Panc1 (cell line): ENCODE measurements at regions not wholly inside any gene's neighbourhood (a gene's known extent, or its start where the extent isn't known, plus 50 kb on each side); places are given as distances from the start of the nearest gene placed in this dataset.

Experiments used
- ATAC-seq: fragments of 200-7000 bp; cut with Tn5 transposase; 2 replicates; pipeline ENCODE4 v1.9.1; 2020; ENCODE audit warnings: mild to moderate bottlenecking, moderate library complexity
- BruUV-seq: library from RNA; stranded (reverse); fragments of 400-500 nt; replicated peaks from 2 replicates; lab custom pipeline; 2021; lab: Mats Ljungman, UMichigan
- CTCF ChIA-PET: fragments of 300-600 bp; sonication (Branson Sonifier 250); formaldehyde crosslinking; loops from one replicate; lab custom pipeline; 2022; ENCODE audit warnings: antibody characterized with exemption; lab: Charles Lee
- POLR2A ChIA-PET: fragments of 300-600 bp; sonication (Branson Sonifier 250); formaldehyde crosslinking; loops from one replicate; lab custom pipeline; 2022; ENCODE audit warnings: antibody characterized with exemption; lab: Charles Lee
- DNase-seq: peaks from one replicate; pipeline ENCODE4 v3.0.0-alpha.2; 2010; ENCODE audit warnings: low read depth, low spot score
- H3K27ac ChIP-seq: 2 replicates; pipeline ENCODE4 v1.5.1; 2011; ENCODE audit warnings: mild to moderate bottlenecking, low read length, inconsistent platforms
- H3K27me3 ChIP-seq: fragments of 200-500 bp; sonication (Bioruptor generic); 2 replicates; pipeline ENCODE4 v1.6.0; 2014; ENCODE audit warnings: low read length, inconsistent platforms; ENCODE audit not compliant: control insufficient read depth, insufficient read depth
- H3K36me3 ChIP-seq: fragments of 200-500 bp; sonication (Bioruptor generic); 2 replicates; pipeline ENCODE4 v1.5.1; 2014; ENCODE audit warnings: inconsistent platforms, mild to moderate bottlenecking, low read length, moderate library complexity; ENCODE audit not compliant: control insufficient read depth, insufficient read depth
- H3K4me1 ChIP-seq: 2 replicates; pipeline ENCODE4 v1.5.1; 2011; ENCODE audit warnings: inconsistent platforms, mild to moderate bottlenecking, low read length, moderate library complexity; ENCODE audit not compliant: control insufficient read depth, insufficient read depth
- H3K4me3 ChIP-seq, 2 experiments: 2 replicates each; pipeline ENCODE4 v1.5.1; 2011 to 2012; ENCODE audit warnings: low read depth in 2 of 2, low read length in 2 of 2, mild to moderate bottlenecking in 2 of 2, inconsistent platforms in 1 of 2, moderate library complexity in 1 of 2
- H3K9me3 ChIP-seq: fragments of 200-500 bp; sonication (Bioruptor generic); 2 replicates; pipeline ENCODE4 v1.5.1; 2014; ENCODE audit warnings: low read depth, mild to moderate bottlenecking, inconsistent platforms, low read length, moderate library complexity; ENCODE audit not compliant: control insufficient read depth, insufficient read depth
- CTCF ChIP-seq: fragments of 450-650 bp; IDR thresholded peaks from 2 replicates; pipeline ENCODE4 v1.5.1; 2017; ENCODE audit warnings: mild to moderate bottlenecking
- POLR2AphosphoS5 ChIP-seq: IDR thresholded peaks from 2 replicates; pipeline ENCODE4 v1.6.1; 2012; ENCODE audit warnings: mild to moderate bottlenecking, low read depth, low read length, moderate library complexity
- REST ChIP-seq, 2 experiments: IDR thresholded peaks; 2 replicates each; pipeline ENCODE4 v1.6.1; 2011 to 2012; ENCODE audit warnings: low read depth in 2 of 2, control low read depth in 1 of 2, low read length in 1 of 2, mild to moderate bottlenecking in 1 of 2, moderate library complexity in 1 of 2; ENCODE audit not compliant: insufficient read depth in 1 of 2
- SIN3A ChIP-seq: IDR thresholded peaks from 2 replicates; pipeline ENCODE4 v1.6.1; 2012; ENCODE audit warnings: low read depth, mild to moderate bottlenecking, low read length, moderate library complexity, borderline replicate concordance; ENCODE audit not compliant: insufficient read depth
- TCF7L2 ChIP-seq: IDR thresholded peaks from 2 replicates; pipeline ENCODE4 v1.6.1; 2011; ENCODE audit warnings: mild to moderate bottlenecking, low read depth, low read length, inconsistent platforms
- in situ Hi-C: cut with HindIII; loops from 2 replicates; pipeline ENCODE4 v1.10.0; 2016; ENCODE audit warnings: low sequenced_read_pairs, low pct_unique_long_range_greater_than_20kb
- intact Hi-C: fragments of 100-400 bp; cut with micrococcal nuclease; formaldehyde crosslinking; loops from one replicate; pipeline ENCODE4 v1.10.0; 2022; ENCODE audit not compliant: unreplicated experiment

GRCh38 chr3:144162042-144162441, 190.4 kb downstream of the DIPK2A start:
- no peak overlapping the region for H3K4me3 ChIP-seq
- in situ Hi-C loops (no loop called here), intact Hi-C loops (no loop called here)
- ChIA-PET POLR2A (no interaction called here), CTCF (no interaction called here)
- ATAC-seq (no peak), DNase-seq (peak; percentile 68)
- H3K27ac ChIP-seq = no peak overlapping the region
- H3K4me1 ChIP-seq = no peaks in the 10 kb centered on the region
- no peaks in the 10 kb centered on the region for H3K9me3 ChIP-seq
- BruUV-seq = no TSS peak
- no peak for TF ChIP-seq SIN3A
- TF ChIP-seq POLR2AphosphoS5 = no peak
- TF ChIP-seq REST (IDR thresholded peaks at IDR 0.05; ENCODE audit: insufficient read depth in 1 of 2, low read depth in 2 of 2, low read length in 1 of 2) = no peak
- TF ChIP-seq TCF7L2 = no peak
- no peak for TF ChIP-seq CTCF
- no peaks in the 10 kb centered on the region for H3K27me3 ChIP-seq
- no peaks in the 10 kb centered on the region for H3K36me3 ChIP-seq

GRCh38 chr3:144164352-144164751, 192.7 kb downstream of the DIPK2A start:
- no peak overlapping the region for H3K27ac ChIP-seq
- in situ Hi-C loops (no loop called here), intact Hi-C loops (no loop called here)
- no peak overlapping the region for H3K4me3 ChIP-seq
- H3K9me3 ChIP-seq = no peaks in the 10 kb centered on the region
- DNase-seq (no peak), ATAC-seq (no peak)
- TF ChIP-seq CTCF = no peak
- no peak for TF ChIP-seq REST (IDR thresholded peaks at IDR 0.05; ENCODE audit: insufficient read depth in 1 of 2, low read depth in 2 of 2, low read length in 1 of 2)
- no peak for TF ChIP-seq SIN3A
- TF ChIP-seq TCF7L2 = no peak
- TF ChIP-seq POLR2AphosphoS5 = no peak
- H3K27me3 ChIP-seq = no peaks in the 10 kb centered on the region
- POLR2A ChIA-PET = no interaction called here
- H3K4me1 ChIP-seq = no peaks in the 10 kb centered on the region
- BruUV-seq = no TSS peak
- CTCF ChIA-PET = no interaction called here
- H3K36me3 ChIP-seq = no peaks in the 10 kb centered on the region
